T-cell (primary cell): ENCODE measurements at regions not wholly inside any gene's neighbourhood (a gene's known extent, or its start where the extent isn't known, plus 50 kb on each side); places are given as distances from the start of the nearest gene placed in this dataset.

Source experiments
- ATAC-seq, 4 experiments: fragments of 200-7000 bp in 3 of 4; fragments of 150-1000 bp in 1 of 4; cut with Tn5 transposase; replicated peaks in 1 of 4; 1 replicate in 3 of 4; 2 replicates in 1 of 4; pipeline ENCODE4 v1.10.0; 2021; ENCODE audit warnings: moderate library complexity in 3 of 4, mild to moderate bottlenecking in 2 of 4, moderate number of reproducible peaks in 1 of 4
- CTCF ChIA-PET, 2 donors: fragments of 300-600 bp; sonication (Branson Sonifier 250); formaldehyde crosslinking; loops; one replicate each; lab custom pipeline; 2022; ENCODE audit warnings: antibody characterized with exemption in 2 of 2; lab: Charles Lee
- POLR2A ChIA-PET, 2 donors: fragments of 300-600 bp; sonication (Branson Sonifier 250); formaldehyde crosslinking; loops; one replicate each; lab custom pipeline; 2022; ENCODE audit warnings: antibody characterized with exemption in 2 of 2; lab: Charles Lee
- DNase-seq, 35 experiments: peaks; one replicate each; pipeline versions ENCODE4 v3.0.0 to v3.0.0-alpha.2; 2013 to 2023
- H3K27ac ChIP-seq: one replicate; pipeline ENCODE4 v1.5.1; 2013; ENCODE audit warnings: low read length
- H3K27me3 ChIP-seq, 2 experiments: replicated peaks in 1 of 2; 1 replicate in 1 of 2; 2 replicates in 1 of 2; pipeline versions ENCODE4 v1.6.1 to v1.7.0; 2013; ENCODE audit warnings: low read length in 1 of 2, mixed read lengths in 1 of 2; ENCODE audit not compliant: control insufficient read depth in 2 of 2, insufficient read depth in 2 of 2; ENCODE audit errors: extremely low read depth in 1 of 2
- H3K36me3 ChIP-seq, 2 donors: 1 replicate in 1 of 2; 2 replicates in 1 of 2; pipeline versions ENCODE4 v1.6.1 to v1.7.0; 2013; ENCODE audit warnings: low read length in 1 of 2; ENCODE audit not compliant: control insufficient read depth in 2 of 2, insufficient read depth in 1 of 2; ENCODE audit errors: extremely low read depth in 1 of 2
- H3K4me1 ChIP-seq, 2 experiments: 1 replicate in 1 of 2; 2 replicates in 1 of 2; pipeline versions ENCODE4 v1.6.1 to v1.7.0; 2013; ENCODE audit warnings: low read length in 2 of 2, mixed read lengths in 1 of 2; ENCODE audit not compliant: insufficient read depth in 2 of 2, control insufficient read depth in 1 of 2; ENCODE audit errors: extremely low read depth in 1 of 2
- H3K4me3 ChIP-seq, 2 donors: 1 replicate in 1 of 2; 2 replicates in 1 of 2; pipeline versions ENCODE4 v1.5.1 to v1.7.0; 2013; ENCODE audit warnings: mild to moderate bottlenecking in 2 of 2, low read length in 1 of 2, moderate library complexity in 1 of 2; ENCODE audit not compliant: control insufficient read depth in 1 of 2; ENCODE audit errors: extremely low read depth in 1 of 2
- H3K9me3 ChIP-seq: 2 replicates; pipeline ENCODE4 v1.7.0; 2013
- H3K27ac Mint-ChIP-seq, 2 donors: one replicate each; pipeline ENCODE4 v1.8.0; 2020 to 2021; ENCODE audit warnings: mild to moderate bottlenecking in 2 of 2, mixed read lengths in 2 of 2
- H3K27me3 Mint-ChIP-seq, 2 donors: one replicate each; pipeline ENCODE4 v1.8.0; 2021 to 2022; ENCODE audit warnings: mixed read lengths in 2 of 2
- H3K36me3 Mint-ChIP-seq: one replicate; pipeline ENCODE4 v1.8.0; 2021; ENCODE audit warnings: mixed read lengths
- H3K4me1 Mint-ChIP-seq, 3 donors: one replicate each; pipeline ENCODE4 v1.8.0; 2020 to 2022; ENCODE audit warnings: mixed read lengths in 3 of 3, mild to moderate bottlenecking in 1 of 3
- H3K4me3 Mint-ChIP-seq, 3 donors: one replicate each; pipeline ENCODE4 v1.8.0; 2020 to 2022; ENCODE audit warnings: mild to moderate bottlenecking in 3 of 3, mixed read lengths in 3 of 3, moderate library complexity in 3 of 3
- H3K9me3 Mint-ChIP-seq, 3 donors: one replicate each; pipeline ENCODE4 v1.8.0; 2020 to 2022; ENCODE audit warnings: mixed read lengths in 3 of 3
- WGBS: methylation state at CpG from one replicate; pipeline ENCODE4 v1.1.5; 2013; ENCODE audit warnings: missing lambda C conversion rate; ENCODE audit not compliant: insufficient coverage; 5-methylcytosine and 5-hydroxymethylcytosine counted together

DNA sequence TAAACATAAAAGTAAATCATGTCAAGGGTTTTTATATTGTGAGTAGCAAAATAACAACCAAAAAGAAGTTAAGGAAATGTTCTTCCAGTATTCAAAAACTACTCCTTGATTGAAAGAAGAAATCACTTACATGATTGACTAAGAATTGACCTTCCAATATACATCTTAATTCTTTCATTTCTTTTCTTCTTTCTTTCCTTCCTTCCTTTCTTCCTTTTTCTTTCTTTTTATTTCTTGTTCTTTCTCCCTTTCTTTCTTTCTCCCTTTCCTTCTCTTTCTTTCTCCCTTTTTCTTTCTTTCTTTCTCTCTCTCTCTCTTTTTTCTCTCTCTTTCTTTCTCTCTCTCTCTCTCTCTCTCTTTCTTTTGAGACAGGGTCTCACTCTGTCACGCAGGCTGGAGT, 60.7 kb upstream of the SOX9 start:
- H3K27ac ChIP-seq, result no peak overlapping the region
- H3K27me3 ChIP-seq, result no peaks in the 10 kb centered on the region
- no peak for ATAC-seq
- no peak overlapping the region for H3K4me3 ChIP-seq
- ChIA-PET CTCF (no interaction called here), POLR2A (no interaction called here)
- no CpG with 5 or more reads among the region's 1 CpG for WGBS
- Mint-ChIP-seq H3K4me1 (no peaks in the 10 kb centered on the region), H3K9me3 (peaks cover 0 to 4% (median 0%) of the 10 kb centered on the region in 3 donors), H3K4me3 (no peak overlapping the region), H3K27me3 (no peaks in the 10 kb centered on the region), H3K27ac (no peak overlapping the region), H3K36me3 (no peaks in the 10 kb centered on the region)
- no peak for DNase-seq
- no peaks in the 10 kb centered on the region for H3K36me3 ChIP-seq
- H3K9me3 ChIP-seq, result no peaks in the 10 kb centered on the region
- no peaks in the 10 kb centered on the region for H3K4me1 ChIP-seq

DNA sequence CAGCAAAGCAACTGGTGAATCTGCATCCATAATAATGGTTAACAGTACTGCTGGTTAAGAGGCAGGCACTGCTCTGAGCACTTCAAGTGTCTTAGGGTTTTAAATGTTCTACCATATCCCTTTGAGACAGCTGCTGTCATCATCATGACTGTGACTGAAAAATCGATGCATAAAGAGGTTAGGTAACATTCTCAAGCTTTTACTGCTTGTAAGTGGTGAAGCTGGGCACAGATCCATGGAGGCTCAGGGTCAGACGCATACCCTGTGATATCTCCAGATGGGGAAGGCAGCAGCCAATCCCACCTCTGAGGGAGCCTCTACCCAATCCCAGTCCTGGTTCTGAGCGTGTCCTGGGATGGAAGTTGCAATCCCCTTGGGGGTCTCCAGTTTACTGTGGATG, 57.6 kb upstream of the SOX9 start:
- Histone ChIP-seq H3K9me3 (no peaks in the 10 kb centered on the region), H3K4me3 (no peak overlapping the region), H3K27ac (no peak overlapping the region), H3K27me3 (no peaks in the 10 kb centered on the region), H3K4me1 (no peaks in the 10 kb centered on the region), H3K36me3 (no peaks in the 10 kb centered on the region)
- ATAC-seq (no peak), DNase-seq (no peak)
- Mint-ChIP-seq H3K36me3 (no peaks in the 10 kb centered on the region), H3K4me3 (no peak overlapping the region), H3K27ac (no peak overlapping the region), H3K9me3 (peaks cover 0 to 13% (median 3%) of the 10 kb centered on the region in 3 donors), H3K4me1 (no peaks in the 10 kb centered on the region), H3K27me3 (no peaks in the 10 kb centered on the region)
- ChIA-PET CTCF (no interaction called here), POLR2A (no interaction called here)
- WGBS, result 64% methylated on average over 2 of the region's 3 CpGs

DNA sequence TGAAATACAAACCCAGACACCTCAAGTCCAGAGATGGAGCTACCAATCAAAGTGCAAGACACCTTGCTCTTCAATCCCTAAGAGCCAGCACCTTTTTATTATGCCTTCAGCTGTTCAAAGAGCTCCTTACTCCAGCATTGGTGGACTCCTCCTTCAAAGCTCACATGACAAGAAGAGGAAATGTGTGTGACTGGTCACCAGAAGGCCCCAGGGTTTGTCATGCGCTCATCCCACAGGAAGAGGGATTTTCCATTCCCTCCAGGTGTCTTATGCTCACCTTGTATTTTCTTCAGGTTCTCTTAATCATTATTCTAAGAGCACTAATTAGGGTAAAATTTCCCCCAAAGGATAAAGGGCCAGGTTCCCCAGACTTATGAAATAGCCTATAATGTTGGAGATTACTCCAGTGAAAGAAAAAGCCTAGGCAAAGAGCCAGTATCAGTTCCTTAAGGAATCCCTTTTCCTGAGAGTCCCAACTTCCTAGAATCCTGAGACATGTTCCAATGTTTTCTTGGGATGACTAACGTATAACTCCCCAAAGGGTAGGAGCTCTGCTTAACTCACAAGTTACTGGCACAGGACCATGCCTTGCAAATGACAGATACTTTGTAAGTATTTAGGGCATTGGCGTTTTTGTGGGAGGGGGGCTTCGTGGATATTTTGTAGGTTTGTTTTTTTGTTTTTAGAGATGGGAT, 56.9 kb upstream of the SOX9 start:
- Mint-ChIP-seq H3K36me3 (no peaks in the 10 kb centered on the region), H3K4me1 (no peaks in the 10 kb centered on the region), H3K4me3 (no peak overlapping the region), H3K27me3 (no peaks in the 10 kb centered on the region), H3K27ac (no peak overlapping the region), H3K9me3 (peaks cover 0 to 13% (median 3%) of the 10 kb centered on the region in 3 donors)
- Histone ChIP-seq H3K27me3 (no peaks in the 10 kb centered on the region), H3K27ac (no peak overlapping the region), H3K9me3 (no peaks in the 10 kb centered on the region), H3K36me3 (no peaks in the 10 kb centered on the region), H3K4me1 (no peaks in the 10 kb centered on the region), H3K4me3 (no peak overlapping the region)
- POLR2A ChIA-PET, result no interaction called here
- ATAC-seq (no peak), DNase-seq (no peak)
- WGBS, result no CpG with 5 or more reads among the region's 4 CpGs
- CTCF ChIA-PET, result interaction anchor here in 1 of 2 donors (0.6 kb wide), 1 partner anchor 211 kb away, joined by 3 read pairs; no protein-coding TSS in a partner anchor

DNA sequence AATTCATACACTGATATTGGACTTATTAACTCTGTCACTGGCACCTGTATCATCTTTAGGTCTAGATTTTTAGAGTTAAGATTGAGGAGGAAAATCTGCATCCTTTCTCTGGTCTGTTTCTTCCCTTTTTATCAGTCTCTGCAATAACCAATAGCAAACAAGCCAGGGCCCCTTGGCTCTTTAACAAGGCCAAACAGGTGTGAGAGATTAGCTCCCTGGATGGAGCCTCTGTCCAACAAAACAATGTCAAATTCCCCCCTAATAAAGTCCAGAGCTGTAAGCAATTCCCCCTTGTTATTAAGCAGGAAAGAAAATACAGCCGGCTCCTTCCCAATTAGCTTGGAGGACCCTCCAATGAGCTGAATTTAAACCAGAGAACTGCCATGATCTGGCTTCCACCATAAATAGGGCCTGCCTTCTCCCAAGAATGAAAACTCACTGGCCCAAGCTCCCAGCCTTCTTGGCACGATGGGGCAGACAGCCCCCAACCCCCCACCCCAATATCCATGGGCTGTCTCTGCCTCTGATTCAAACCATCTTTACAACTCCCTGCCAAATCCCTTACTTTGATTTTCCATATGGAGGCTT, 56.1 kb upstream of the SOX9 start:
- Mint-ChIP-seq H3K27me3 (no peaks in the 10 kb centered on the region), H3K4me3 (no peak overlapping the region), H3K9me3 (peaks cover 0 to 13% (median 5%) of the 10 kb centered on the region in 3 donors), H3K36me3 (no peaks in the 10 kb centered on the region), H3K27ac (no peak overlapping the region), H3K4me1 (no peaks in the 10 kb centered on the region)
- Histone ChIP-seq H3K4me3 (no peak overlapping the region), H3K27ac (no peak overlapping the region), H3K36me3 (no peaks in the 10 kb centered on the region), H3K9me3 (no peaks in the 10 kb centered on the region), H3K27me3 (no peaks in the 10 kb centered on the region), H3K4me1 (no peaks in the 10 kb centered on the region)
- 51% methylated on average over 2 of the region's 2 CpGs for WGBS
- ATAC-seq, result no peak
- no peak for DNase-seq
- POLR2A ChIA-PET, result no interaction called here
- CTCF ChIA-PET, result interaction anchor here in 1 of 2 donors (0.6 kb wide), 1 partner anchor 210 kb away, joined by 3 read pairs; no protein-coding TSS in a partner anchor

DNA sequence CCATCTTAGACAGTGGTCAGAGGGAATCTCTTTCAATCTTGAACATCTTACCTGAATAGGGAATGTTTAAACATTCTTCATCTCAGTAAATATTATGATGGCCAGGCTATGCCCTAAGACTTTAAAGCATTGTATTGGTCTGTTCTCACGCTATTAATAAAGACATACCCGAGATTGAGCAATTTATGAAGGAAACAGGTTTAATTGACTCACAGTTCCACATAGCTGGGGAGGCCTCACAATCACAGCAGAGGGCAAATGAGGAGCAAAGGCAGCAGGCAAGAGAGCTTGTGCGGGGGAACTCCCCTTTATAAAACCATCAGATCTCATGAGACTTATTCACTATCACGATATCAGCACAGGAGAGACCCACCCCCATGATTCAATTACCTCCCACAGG, 55.3 kb upstream of the SOX9 start:
- H3K36me3 Mint-ChIP-seq, result no peaks in the 10 kb centered on the region
- ATAC-seq, result no peak

DNA sequence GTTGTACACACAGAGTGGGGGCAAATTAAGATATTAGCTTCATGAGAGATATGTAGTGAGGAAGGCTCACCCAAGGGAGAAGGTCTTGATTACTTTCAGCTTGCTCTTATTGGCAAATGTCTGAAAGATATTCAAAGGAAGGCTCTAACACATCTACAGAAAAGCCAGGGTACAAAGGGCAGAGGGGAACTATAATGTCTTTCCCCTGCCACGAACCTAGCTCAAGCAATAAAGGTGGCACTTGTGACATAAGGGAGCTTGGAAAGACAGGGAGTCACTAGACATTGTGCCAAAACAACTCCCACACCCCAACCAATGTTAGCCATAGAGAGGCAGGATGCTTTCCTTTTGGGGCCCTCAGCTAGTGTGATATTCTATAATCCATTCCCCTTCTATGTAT, 52.2 kb upstream of the SOX9 start:
- Histone ChIP-seq H3K27ac (no peak overlapping the region), H3K36me3 (no peaks in the 10 kb centered on the region), H3K4me1 (no peaks in the 10 kb centered on the region), H3K4me3 (no peak overlapping the region), H3K27me3 (no peaks in the 10 kb centered on the region), H3K9me3 (no peaks in the 10 kb centered on the region)
- Mint-ChIP-seq H3K36me3 (no peaks in the 10 kb centered on the region), H3K9me3 (peaks cover 0 to 15% (median 5%) of the 10 kb centered on the region in 3 donors), H3K4me1 (no peaks in the 10 kb centered on the region), H3K4me3 (no peak overlapping the region), H3K27me3 (no peaks in the 10 kb centered on the region), H3K27ac (no peak overlapping the region)
- ChIA-PET POLR2A (no interaction called here), CTCF (no interaction called here)
- no peak for ATAC-seq
- DNase-seq, result no peak
- WGBS, result no CpG with 5 or more reads among the region's 1 CpG

More for the DNA sequence above, 55.3 kb upstream of the SOX9 start:
- Mint-ChIP-seq H3K27me3 (no peaks in the 10 kb centered on the region), H3K27ac (no peak overlapping the region), H3K9me3 (peaks cover 0 to 13% (median 5%) of the 10 kb centered on the region in 3 donors), H3K4me3 (no peak overlapping the region), H3K4me1 (no peaks in the 10 kb centered on the region)
- POLR2A ChIA-PET, result no interaction called here
- Histone ChIP-seq H3K4me3 (no peak overlapping the region), H3K27ac (no peak overlapping the region), H3K27me3 (no peaks in the 10 kb centered on the region), H3K36me3 (no peaks in the 10 kb centered on the region), H3K4me1 (no peaks in the 10 kb centered on the region), H3K9me3 (no peaks in the 10 kb centered on the region)
- WGBS, result no CpG with 5 or more reads among the region's 4 CpGs
- CTCF ChIA-PET, result no interaction called here
- DNase-seq, result no peak
